ENCODE measurements at regions not wholly inside any gene's neighbourhood (a gene's known extent, or its start where the extent isn't known, plus 50 kb on each side); places are given as distances from the start of the nearest gene placed in this dataset.
"Not testable (repeated sequence)": the region's sequence is repeated elsewhere in the genome, so short reads cannot be mapped to it uniquely, and the experiment has no call there.

DNA sequence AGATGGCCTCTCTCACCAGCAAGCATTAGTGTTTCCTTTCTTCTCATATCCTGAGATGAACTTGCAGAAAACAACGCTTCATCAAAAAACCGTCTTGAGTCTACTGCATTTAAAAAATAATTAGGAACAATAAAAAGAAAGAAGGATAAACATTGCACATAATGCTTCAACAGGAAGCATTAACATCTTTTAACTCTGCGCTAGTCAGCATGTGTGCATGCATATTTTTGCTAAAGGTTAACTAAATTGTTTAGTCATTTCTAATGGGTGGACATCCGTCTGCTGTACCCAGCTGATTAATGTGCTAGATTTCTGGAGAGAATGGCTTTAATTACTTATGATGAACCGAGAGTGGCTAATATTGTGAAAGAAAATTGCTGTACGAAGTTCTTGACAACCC, 349.3 kb downstream of the SOX4 start:
- no peaks in the 10 kb centered on the region for H3K36me3 ChIP-seq (ENCODE audit: control insufficient read depth in 2 of 2, extremely low read depth in 1 of 2, insufficient read depth in 2 of 2, low read length in 2 of 2)
- no peaks in the 10 kb centered on the region for H3K9me3 ChIP-seq (ENCODE audit: control insufficient read depth, low read depth, low read length)
- no peak for FAIRE-seq
- no peak overlapping the region for H3K9ac ChIP-seq (ENCODE audit: control insufficient read depth, extremely low read depth, insufficient read depth, low read length)
- no peak overlapping the region for H2AFZ ChIP-seq (ENCODE audit: control insufficient read depth, low read length)
- no peaks in the 10 kb centered on the region for H4K20me1 ChIP-seq (ENCODE audit: control insufficient read depth, extremely low read depth, insufficient read depth, low read length)
- TF ChIP-seq EZH2 (IDR thresholded peaks at IDR 0.05; ENCODE audit: low read length), result no peak
- TF ChIP-seq, protein P1, sequence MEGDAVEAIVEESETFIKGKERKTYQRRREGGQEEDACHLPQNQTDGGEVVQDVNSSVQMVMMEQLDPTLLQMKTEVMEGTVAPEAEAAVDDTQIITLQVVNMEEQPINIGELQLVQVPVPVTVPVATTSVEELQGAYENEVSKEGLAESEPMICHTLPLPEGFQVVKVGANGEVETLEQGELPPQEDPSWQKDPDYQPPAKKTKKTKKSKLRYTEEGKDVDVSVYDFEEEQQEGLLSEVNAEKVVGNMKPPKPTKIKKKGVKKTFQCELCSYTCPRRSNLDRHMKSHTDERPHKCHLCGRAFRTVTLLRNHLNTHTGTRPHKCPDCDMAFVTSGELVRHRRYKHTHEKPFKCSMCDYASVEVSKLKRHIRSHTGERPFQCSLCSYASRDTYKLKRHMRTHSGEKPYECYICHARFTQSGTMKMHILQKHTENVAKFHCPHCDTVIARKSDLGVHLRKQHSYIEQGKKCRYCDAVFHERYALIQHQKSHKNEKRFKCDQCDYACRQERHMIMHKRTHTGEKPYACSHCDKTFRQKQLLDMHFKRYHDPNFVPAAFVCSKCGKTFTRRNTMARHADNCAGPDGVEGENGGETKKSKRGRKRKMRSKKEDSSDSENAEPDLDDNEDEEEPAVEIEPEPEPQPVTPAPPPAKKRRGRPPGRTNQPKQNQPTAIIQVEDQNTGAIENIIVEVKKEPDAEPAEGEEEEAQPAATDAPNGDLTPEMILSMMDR (optimal IDR thresholded peaks at IDR 0.05 in 1 of 3, IDR thresholded peaks at IDR 0.05 in 1 of 3, conservative IDR thresholded peaks at IDR 0.05 in 1 of 3; ENCODE audit: extremely low read depth in 1 of 3, insufficient read depth in 2 of 3, low read length in 3 of 3), result no peak
- no peaks in the 10 kb centered on the region for H3K9me1 ChIP-seq (ENCODE audit: control insufficient read depth, extremely low read depth, insufficient read depth, low read length)
- no peaks in the 10 kb centered on the region for H3K4me1 ChIP-seq (ENCODE audit: control insufficient read depth, extremely low read depth, insufficient read depth, low read length)
- no peak for DNase-seq (ENCODE audit: low read depth, low spot score)
- H3K4me2 ChIP-seq (ENCODE audit: control insufficient read depth, extremely low read depth, insufficient read depth, low read depth, low read length), result no peak overlapping the region
- dilution Hi-C loops (cut with MboI; ENCODE audit: extremely low pct_ligation_motif_present, low sequenced_read_pairs), result no loop called here
- H3K4me3 ChIP-seq (ENCODE audit: control insufficient read depth in 2 of 3, extremely low read depth in 1 of 3, insufficient read depth in 2 of 3, low read depth in 1 of 3, low read length in 3 of 3), result no peak overlapping the region
- no peaks in the 10 kb centered on the region for H3K27me3 ChIP-seq (ENCODE audit: control insufficient read depth, extremely low read depth, insufficient read depth, low read length)
- no peak overlapping the region for H3K27ac ChIP-seq (ENCODE audit: control insufficient read depth, insufficient read depth, low read length)
- no peaks in the 10 kb centered on the region for H3K79me2 ChIP-seq (ENCODE audit: control insufficient read depth, insufficient read depth, low read length)

DNA sequence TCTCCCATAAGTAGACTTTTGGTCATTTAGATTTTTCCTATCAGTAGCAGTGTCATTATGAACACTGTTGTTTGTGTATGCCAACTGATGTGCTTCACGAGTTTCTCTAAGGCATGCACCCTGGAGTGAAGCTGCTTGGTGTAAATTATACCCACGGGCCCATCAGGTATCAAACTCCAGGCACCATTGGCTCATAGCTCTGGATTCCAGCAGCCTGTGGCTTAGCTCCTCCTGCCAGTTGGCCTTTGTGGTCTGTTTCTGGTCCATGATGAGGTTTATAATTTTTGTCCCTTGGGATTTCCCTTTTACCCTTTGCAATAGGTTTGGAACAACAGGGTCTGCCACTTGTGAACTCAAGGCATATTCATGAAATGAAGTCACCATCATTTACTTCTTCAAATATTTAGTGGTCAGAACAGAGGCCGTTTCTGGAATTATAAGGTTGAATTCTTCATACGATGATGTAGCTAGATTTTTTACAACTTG, 350.5 kb downstream of the PRL start:
- Histone ChIP-seq H3K79me2 (ENCODE audit: control insufficient read depth, insufficient read depth, low read length) (no peaks in the 10 kb centered on the region), H3K9me1 (ENCODE audit: control insufficient read depth, extremely low read depth, insufficient read depth, low read length) (no peaks in the 10 kb centered on the region), H3K27ac (ENCODE audit: control insufficient read depth, insufficient read depth, low read length) (no peak overlapping the region), H3K4me1 (ENCODE audit: control insufficient read depth, extremely low read depth, insufficient read depth, low read length) (no peaks in the 10 kb centered on the region), H4K20me1 (ENCODE audit: control insufficient read depth, extremely low read depth, insufficient read depth, low read length) (no peaks in the 10 kb centered on the region), H3K36me3 (ENCODE audit: control insufficient read depth in 2 of 2, extremely low read depth in 1 of 2, insufficient read depth in 2 of 2, low read length in 2 of 2) (no peaks in the 10 kb centered on the region), H2AFZ (ENCODE audit: control insufficient read depth, low read length) (no peak overlapping the region), H3K9ac (ENCODE audit: control insufficient read depth, extremely low read depth, insufficient read depth, low read length) (no peak overlapping the region), H3K27me3 (ENCODE audit: control insufficient read depth, extremely low read depth, insufficient read depth, low read length) (no peaks in the 10 kb centered on the region), H3K4me3 (ENCODE audit: control insufficient read depth in 2 of 3, extremely low read depth in 1 of 3, insufficient read depth in 2 of 3, low read depth in 1 of 3, low read length in 3 of 3) (no peak overlapping the region), H3K9me3 (ENCODE audit: control insufficient read depth, low read depth, low read length) (no peaks in the 10 kb centered on the region), H3K4me2 (ENCODE audit: control insufficient read depth, extremely low read depth, insufficient read depth, low read depth, low read length) (no peak overlapping the region)
- dilution Hi-C loops (cut with MboI; ENCODE audit: extremely low pct_ligation_motif_present, low sequenced_read_pairs), result no loop called here
- FAIRE-seq (no peak), DNase-seq (ENCODE audit: low read depth, low spot score) (no peak)
- TF ChIP-seq, protein P1 (optimal IDR thresholded peaks at IDR 0.05 in 1 of 3, IDR thresholded peaks at IDR 0.05 in 1 of 3, conservative IDR thresholded peaks at IDR 0.05 in 1 of 3; ENCODE audit: extremely low read depth in 1 of 3, insufficient read depth in 2 of 3, low read length in 3 of 3), result no peak
- TF ChIP-seq EZH2 (IDR thresholded peaks at IDR 0.05; ENCODE audit: low read length), result no peak

DNA sequence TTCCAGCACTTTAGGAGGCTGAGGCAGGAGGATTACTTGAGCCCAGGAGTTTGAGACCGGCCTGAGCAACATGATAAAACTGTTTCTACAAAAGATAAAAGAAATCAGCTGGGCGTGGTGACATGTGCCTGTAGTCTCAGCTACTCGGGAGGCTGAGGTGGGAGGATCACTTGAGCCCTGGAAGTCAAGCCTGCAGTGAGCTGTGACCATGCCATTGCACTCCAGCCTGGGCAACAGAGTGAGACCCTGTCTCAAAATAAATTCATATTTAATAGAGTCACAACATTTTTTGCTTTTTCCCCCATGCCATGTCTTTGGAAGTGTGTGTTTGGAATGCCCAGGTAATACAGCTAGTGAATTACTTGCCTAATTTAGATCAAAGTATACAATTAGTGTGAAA, 349.6 kb downstream of the PRL start:
- H3K79me2 ChIP-seq (ENCODE audit: control insufficient read depth, insufficient read depth, low read length); H3K27ac ChIP-seq (ENCODE audit: control insufficient read depth, insufficient read depth, low read length); H3K4me1 ChIP-seq (ENCODE audit: control insufficient read depth, extremely low read depth, insufficient read depth, low read length); H3K9me3 ChIP-seq (ENCODE audit: control insufficient read depth, low read depth, low read length); FAIRE-seq; H3K27me3 ChIP-seq (ENCODE audit: control insufficient read depth, extremely low read depth, insufficient read depth, low read length); dilution Hi-C loops (cut with MboI; ENCODE audit: extremely low pct_ligation_motif_present, low sequenced_read_pairs); H4K20me1 ChIP-seq (ENCODE audit: control insufficient read depth, extremely low read depth, insufficient read depth, low read length); H3K36me3 ChIP-seq (ENCODE audit: control insufficient read depth in 2 of 2, extremely low read depth in 1 of 2, insufficient read depth in 2 of 2, low read length in 2 of 2); H3K4me2 ChIP-seq (ENCODE audit: control insufficient read depth, extremely low read depth, insufficient read depth, low read depth, low read length); H3K9ac ChIP-seq (ENCODE audit: control insufficient read depth, extremely low read depth, insufficient read depth, low read length); H3K4me3 ChIP-seq (ENCODE audit: control insufficient read depth in 2 of 3, extremely low read depth in 1 of 3, insufficient read depth in 2 of 3, low read depth in 1 of 3, low read length in 3 of 3); H3K9me1 ChIP-seq (ENCODE audit: control insufficient read depth, extremely low read depth, insufficient read depth, low read length); DNase-seq (ENCODE audit: low read depth, low spot score); H2AFZ ChIP-seq (ENCODE audit: control insufficient read depth, low read length): not testable (repeated sequence)

Measured in keratinocyte (primary cell).